NCI-H146 treated with DMSO at 0.1 percent for 48 hours (cell line): ENCODE measurements at regions not wholly inside any gene's neighbourhood (a gene's known extent, or its start where the extent isn't known, plus 50 kb on each side); places are given as distances from the start of the nearest gene placed in this dataset.
"Not testable (repeated sequence)": the region's sequence is repeated elsewhere in the genome, so short reads cannot be mapped to it uniquely, and the experiment has no call there.

Experiments used
- DNase-seq: peaks from one replicate; lab custom pipeline; 2025; ENCODE audit not compliant: unreplicated experiment; lab: John Stamatoyannopoulos, UW

GRCh38 chr12:24379433-24379832, 430.0 kb upstream of the SOX5 start:
- no peak for DNase-seq

GRCh38 chr12:24378548-24379407, 429.3 kb upstream of the SOX5 start:
- DNase-seq = no peak

- no peak for DNase-seq
Measured at GRCh38 chr12:24374452-24374851, 425.0 kb upstream of the SOX5 start.

- no peak for DNase-seq
Measured at GRCh38 chr12:24373004-24373403, 423.5 kb upstream of the SOX5 start.

- no peak for DNase-seq
Measured at GRCh38 chr12:24366514-24366913, 417.0 kb upstream of the SOX5 start.

GRCh38 chr12:24364921-24365320, 415.5 kb upstream of the SOX5 start:
- no peak for DNase-seq

- no peak for DNase-seq
Measured at GRCh38 chr12:24363177-24363754, 413.8 kb upstream of the SOX5 start.

- DNase-seq = no peak
Measured at GRCh38 chr12:24361877-24362580, 412.6 kb upstream of the SOX5 start.

- DNase-seq = no peak
Measured at GRCh38 chr12:24360907-24361306, 411.4 kb upstream of the SOX5 start.

GRCh38 chr12:24360461-24360860, 411.0 kb upstream of the SOX5 start:
- DNase-seq = no peak

- DNase-seq = no peak
Measured at GRCh38 chr12:24360057-24360456, 410.6 kb upstream of the SOX5 start.

GRCh38 chr12:24359418-24359817, 409.9 kb upstream of the SOX5 start:
- DNase-seq = no peak

GRCh38 chr12:24356240-24356804, 406.9 kb upstream of the SOX5 start:
- DNase-seq = no peak

GRCh38 chr12:24352363-24352762, 402.9 kb upstream of the SOX5 start:
- no peak for DNase-seq

GRCh38 chr12:24349051-24349799, 399.8 kb upstream of the SOX5 start:
- no peak for DNase-seq

- DNase-seq = not testable (repeated sequence)
Measured at GRCh38 chr12:24348180-24348579, 398.7 kb upstream of the SOX5 start.

- no peak for DNase-seq
Measured at GRCh38 chr12:24328261-24328660, 378.8 kb upstream of the SOX5 start.

- DNase-seq = no peak
Measured at GRCh38 chr12:24325331-24325730, 375.9 kb upstream of the SOX5 start.

GRCh38 chr12:24307716-24308335, 358.4 kb upstream of the SOX5 start:
- no peak for DNase-seq

- DNase-seq = no peak
Measured at GRCh38 chr12:24307153-24307552, 357.7 kb upstream of the SOX5 start.

GRCh38 chr12:24306001-24306400, 356.5 kb upstream of the SOX5 start:
- DNase-seq = no peak
